ENCODE measurements at regions not wholly inside any gene's neighbourhood (a gene's known extent, or its start where the extent isn't known, plus 50 kb on each side); places are given as distances from the start of the nearest gene placed in this dataset.
"Not testable (repeated sequence)": the region's sequence is repeated elsewhere in the genome, so short reads cannot be mapped to it uniquely, and the experiment has no call there.

DNA sequence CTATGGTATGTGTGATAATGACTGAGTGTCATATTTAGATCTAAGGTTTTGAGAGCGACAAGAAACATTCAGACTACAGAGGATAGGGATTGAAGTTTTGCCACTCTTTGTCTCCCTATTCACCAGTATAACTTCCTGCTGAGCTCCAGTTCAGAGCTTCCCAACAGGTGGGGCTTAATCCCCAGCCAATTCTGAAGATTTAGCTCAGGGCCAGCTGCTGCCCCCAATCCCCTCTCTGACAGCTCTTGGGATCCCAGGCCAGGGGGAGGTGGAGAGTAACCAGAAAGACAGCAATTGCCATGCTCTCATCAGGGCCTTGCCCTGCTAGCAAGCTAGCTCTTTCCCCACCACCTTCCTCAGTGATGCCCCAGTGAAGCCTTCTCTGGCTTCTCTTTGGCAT lies 57.8 kb downstream of the TRIL start:
- no peak for DNase-seq
- peaks cover 0 to 13% (median 2%) of the 10 kb centered on the region in 4 donors for H3K4me1 ChIP-seq
- TF ChIP-seq EP300 (IDR thresholded peaks at IDR 0.05), result no peak
- no peak for TF ChIP-seq POLR2A (IDR thresholded peaks at IDR 0.05)
- TF ChIP-seq, protein P1, sequence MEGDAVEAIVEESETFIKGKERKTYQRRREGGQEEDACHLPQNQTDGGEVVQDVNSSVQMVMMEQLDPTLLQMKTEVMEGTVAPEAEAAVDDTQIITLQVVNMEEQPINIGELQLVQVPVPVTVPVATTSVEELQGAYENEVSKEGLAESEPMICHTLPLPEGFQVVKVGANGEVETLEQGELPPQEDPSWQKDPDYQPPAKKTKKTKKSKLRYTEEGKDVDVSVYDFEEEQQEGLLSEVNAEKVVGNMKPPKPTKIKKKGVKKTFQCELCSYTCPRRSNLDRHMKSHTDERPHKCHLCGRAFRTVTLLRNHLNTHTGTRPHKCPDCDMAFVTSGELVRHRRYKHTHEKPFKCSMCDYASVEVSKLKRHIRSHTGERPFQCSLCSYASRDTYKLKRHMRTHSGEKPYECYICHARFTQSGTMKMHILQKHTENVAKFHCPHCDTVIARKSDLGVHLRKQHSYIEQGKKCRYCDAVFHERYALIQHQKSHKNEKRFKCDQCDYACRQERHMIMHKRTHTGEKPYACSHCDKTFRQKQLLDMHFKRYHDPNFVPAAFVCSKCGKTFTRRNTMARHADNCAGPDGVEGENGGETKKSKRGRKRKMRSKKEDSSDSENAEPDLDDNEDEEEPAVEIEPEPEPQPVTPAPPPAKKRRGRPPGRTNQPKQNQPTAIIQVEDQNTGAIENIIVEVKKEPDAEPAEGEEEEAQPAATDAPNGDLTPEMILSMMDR (IDR thresholded peaks at IDR 0.05), result no peak
- TF ChIP-seq POLR2AphosphoS5 (IDR thresholded peaks at IDR 0.05), result no peak
- intact Hi-C loops (cut with DNase I; ENCODE audit: low total_unique reads), result no loop called here
- H3K36me3 ChIP-seq, result no peaks in the 10 kb centered on the region
- H3K27me3 ChIP-seq, result no peaks in the 10 kb centered on the region
- no peaks in the 10 kb centered on the region for H3K9me3 ChIP-seq
- 86 to 96% (median 88%) methylated on average over 1 of the region's 1 CpG for WGBS, 5 donors
- no peak overlapping the region for H3K27ac ChIP-seq
- H3K4me3 ChIP-seq, result no peak overlapping the region

DNA sequence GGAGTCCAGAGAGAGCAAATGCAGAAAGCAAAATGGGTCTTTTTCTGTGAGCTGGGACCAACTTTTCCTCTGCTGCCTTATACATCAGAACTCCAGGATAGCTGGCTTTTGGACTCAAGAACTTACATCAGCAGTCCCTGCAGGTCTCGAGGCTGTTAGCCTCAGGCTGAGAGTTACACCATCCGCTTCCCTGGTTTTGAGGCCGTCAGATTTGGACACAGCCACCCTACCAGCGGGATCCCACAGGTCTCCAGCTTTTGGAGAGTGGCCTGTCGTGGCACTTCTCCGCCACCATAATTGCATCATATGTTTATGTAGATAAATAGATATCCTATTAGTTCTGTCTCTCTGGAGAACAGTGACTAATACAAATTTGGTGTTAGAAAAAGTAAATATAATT lies 64.2 kb downstream of the TRIL start:
- Histone ChIP-seq H3K4me1 (no peaks in the 10 kb centered on the region), H3K9me3 (no peaks in the 10 kb centered on the region), H3K36me3 (no peaks in the 10 kb centered on the region), H3K27ac (no peak overlapping the region), H3K4me3 (no peak overlapping the region), H3K27me3 (no peaks in the 10 kb centered on the region)
- no peak for DNase-seq
- TF ChIP-seq EP300 (IDR thresholded peaks at IDR 0.05) (no peak), POLR2AphosphoS5 (IDR thresholded peaks at IDR 0.05) (no peak), POLR2A (IDR thresholded peaks at IDR 0.05) (no peak)
- TF ChIP-seq, protein P1 (IDR thresholded peaks at IDR 0.05), result no peak
- intact Hi-C loops (cut with DNase I; ENCODE audit: low total_unique reads), result no loop called here
- 89 to 94% (median 93%) methylated on average over 6 of the region's 6 CpGs for WGBS, 5 donors

DNA sequence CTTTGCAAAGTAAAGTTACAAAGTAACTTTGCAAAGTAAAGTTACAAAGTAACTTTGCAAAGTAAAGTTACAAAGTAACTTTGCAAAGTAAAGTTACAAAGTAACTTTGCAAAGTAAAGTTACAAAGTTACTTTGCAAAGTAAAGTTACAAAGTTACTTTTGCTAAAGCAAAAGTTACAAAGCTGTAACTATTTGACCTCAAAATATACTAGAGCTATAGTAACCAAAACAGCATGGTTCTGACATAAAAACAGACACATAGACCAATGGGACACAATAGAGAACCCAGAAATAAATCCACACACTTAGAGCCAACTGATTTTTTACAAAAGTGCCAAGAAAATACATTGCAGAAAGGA lies 66.3 kb downstream of the TRIL start:
- H3K4me1 ChIP-seq; H3K4me3 ChIP-seq; DNase-seq; H3K27ac ChIP-seq; H3K9me3 ChIP-seq; H3K27me3 ChIP-seq; H3K36me3 ChIP-seq; intact Hi-C loops (cut with DNase I; ENCODE audit: low total_unique reads): not testable (repeated sequence)

DNA sequence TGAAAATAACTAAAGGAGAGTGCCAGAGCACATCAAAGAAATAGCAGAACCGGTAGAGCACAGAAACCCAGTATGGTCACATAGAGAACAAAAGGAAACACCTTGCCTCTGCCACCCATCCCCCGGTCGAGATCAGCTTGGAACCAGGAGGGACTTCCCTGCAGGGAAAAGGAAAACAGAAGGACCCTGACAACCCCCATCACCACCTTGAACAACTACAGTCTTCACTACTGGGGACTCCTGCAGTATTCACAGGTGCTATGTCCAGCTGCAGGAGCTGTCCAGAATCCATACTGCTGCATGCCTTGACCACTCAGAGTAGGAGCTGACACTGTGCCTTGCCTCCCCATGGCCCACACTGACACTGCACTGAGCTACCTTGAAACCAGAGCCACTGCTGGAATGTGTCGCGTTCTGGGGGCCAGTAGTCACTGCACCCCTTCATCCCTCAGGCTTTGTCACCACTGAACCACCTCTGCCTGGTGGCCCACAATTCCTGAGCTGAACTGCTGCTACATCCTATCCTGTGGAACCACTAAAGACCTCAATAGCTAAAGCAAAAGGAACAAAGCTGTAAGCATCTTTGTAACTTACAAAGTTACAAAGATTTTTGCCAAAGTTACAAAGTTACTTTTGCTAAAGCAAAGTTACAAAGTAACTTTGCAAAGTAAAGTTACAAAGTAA lies 66.8 kb downstream of the TRIL start:
- Histone ChIP-seq H3K4me1 (no peaks in the 10 kb centered on the region), H3K9me3 (peaks cover 0 to 5% (median 0%) of the 10 kb centered on the region in 4 donors), H3K36me3 (no peaks in the 10 kb centered on the region), H3K27ac (no peak overlapping the region), H3K4me3 (no peak overlapping the region), H3K27me3 (no peaks in the 10 kb centered on the region)
- intact Hi-C loops (cut with DNase I; ENCODE audit: low total_unique reads), result no loop called here
- TF ChIP-seq EP300 (IDR thresholded peaks at IDR 0.05), result no peak
- no peak for TF ChIP-seq POLR2AphosphoS5 (IDR thresholded peaks at IDR 0.05)
- TF ChIP-seq POLR2A (IDR thresholded peaks at IDR 0.05), result no peak
- TF ChIP-seq, protein P1 (IDR thresholded peaks at IDR 0.05), result no peak
- 41 to 60% (median 45%) methylated on average over 3 to 5 of the region's 5 CpGs for WGBS, 5 donors
- no peak for DNase-seq

DNA sequence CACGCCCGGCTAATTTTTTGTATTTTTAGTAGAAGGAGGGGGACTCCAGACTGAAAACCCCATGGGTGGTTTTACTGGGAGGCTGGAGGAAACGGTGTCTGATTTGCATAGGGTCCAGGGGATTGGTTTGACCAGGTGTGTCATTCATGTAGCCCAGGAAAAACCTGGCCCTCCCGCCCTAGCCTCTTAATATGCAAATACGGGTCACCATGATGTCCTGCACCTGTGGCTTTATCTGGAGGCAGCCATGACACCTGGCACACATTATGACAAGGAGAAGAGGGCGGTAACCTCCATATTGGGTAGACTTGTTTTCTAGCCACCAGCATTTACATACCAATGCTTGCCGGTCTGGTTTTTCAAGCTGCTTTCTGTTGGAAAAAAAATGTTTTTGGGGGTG lies 68.0 kb downstream of the TRIL start:
- Histone ChIP-seq H3K27ac (no peak overlapping the region), H3K4me1 (no peaks in the 10 kb centered on the region), H3K27me3 (no peaks in the 10 kb centered on the region), H3K36me3 (no peaks in the 10 kb centered on the region), H3K4me3 (no peak overlapping the region), H3K9me3 (peaks cover 0 to 5% (median 0%) of the 10 kb centered on the region in 4 donors)
- DNase-seq, result no peak
- WGBS, 5 donors, result 73 to 77% (median 74%) methylated on average over 7 of the region's 7 CpGs
- TF ChIP-seq POLR2A (IDR thresholded peaks at IDR 0.05) (no peak), POLR2AphosphoS5 (IDR thresholded peaks at IDR 0.05) (no peak), EP300 (IDR thresholded peaks at IDR 0.05) (no peak)
- TF ChIP-seq, protein P1 (IDR thresholded peaks at IDR 0.05), result no peak
- intact Hi-C loops (cut with DNase I; ENCODE audit: low total_unique reads), result no loop called here
